ENCODE measurements at regions not wholly inside any gene's neighbourhood (a gene's known extent, or its start where the extent isn't known, plus 50 kb on each side); places are given as distances from the start of the nearest gene placed in this dataset.

GRCh38 chr6:44059359-44060346, 67.6 kb downstream of the MRPL14 start:
- H3K79me2 ChIP-seq (ENCODE audit: control insufficient read depth, insufficient read depth, low read length), result no peaks in the 10 kb centered on the region
- H3K4me3 ChIP-seq, result no peak overlapping the region
- ATAC-seq (no peak), DNase-seq (ENCODE audit: extremely low read depth in 1 of 4, low spot score in 3 of 4) (peak in 1 of 4 experiments; percentile 69), FAIRE-seq (no peak)
- H3K9me1 ChIP-seq (ENCODE audit: control insufficient read depth, insufficient read depth, low read length), result no peaks in the 10 kb centered on the region
- peak overlapping the region; percentile 97 for H3K27ac ChIP-seq (ENCODE audit: extremely low read depth, low read depth, low read length)
- WGBS (ENCODE audit: insufficient coverage, low coverage, missing lambda C conversion rate), result 49% methylated on average over 7 of the region's 7 CpGs
- peaks cover 57 to 65% of the 10 kb centered on the region in 2 experiments for H3K4me1 ChIP-seq (replicated peaks in 1 of 2; ENCODE audit: control insufficient read depth in 2 of 2, insufficient read depth in 2 of 2, low read length in 2 of 2)
- peak overlapping the region; percentile 73 to 93 for H3K9ac ChIP-seq (ENCODE audit: insufficient read depth in 1 of 2, low read depth in 2 of 2, low read length in 2 of 2)
- H3K9me3 ChIP-seq (replicated peaks; ENCODE audit: control insufficient read depth, insufficient read depth, low read depth, low read length), result peaks cover 15% of the 10 kb centered on the region
- intact Hi-C loops (cut with micrococcal nuclease) (loop anchor here (1.0 to 5.0 kb wide), 4 partner anchors 15 to 59 kb away; no protein-coding TSS in a partner anchor), in situ Hi-C loops (cut with MboI) (loop anchor here (5.0 kb wide), 1 partner anchor 287 kb away; the partner anchor contains the start of gene VEGFA)
- ChIA-PET CTCF (ENCODE audit: low intra/inter-chr PET ratio) (no interaction called here), POLR2A (interaction anchor here (0.6 to 2.5 kb wide), 11 partner anchors 9 to 430 kb away, joined by 3 to 16 read pairs (median 4); partner anchors contain the start of gene GTPBP2)
- no peaks in the 10 kb centered on the region; the same call in 2 of the 3 replicates for H3K36me3 ChIP-seq (ENCODE audit: control insufficient read depth, insufficient read depth, low read length)
- H2AFZ ChIP-seq (ENCODE audit: low read depth, low read length), result peak overlapping the region; percentile 90
- no TSS peak for BruUV-seq (replicated peaks)
- H3K4me2 ChIP-seq (ENCODE audit: insufficient read depth, low read length), result peak overlapping the region; percentile 81
- H3K27me3 ChIP-seq (ENCODE audit: control insufficient read depth in 2 of 2, insufficient read depth in 2 of 2, low read length in 2 of 2), result no peaks in the 10 kb centered on the region
- H4K20me1 ChIP-seq (replicated peaks; ENCODE audit: control insufficient read depth, insufficient read depth, low read length), result no peaks in the 10 kb centered on the region
- TF ChIP-seq ZBTB33 (CRISPR knock-in tag; IDR thresholded peaks at IDR 0.05) (peak; percentile 9; the same call in 1 of the 2 replicates), POLR3G (IDR thresholded peaks at IDR 0.05; ENCODE audit: extremely low read depth, insufficient read length, insufficient replicate concordance) (no peak), CSDE1 (IDR thresholded peaks at IDR 0.05) (no peak), EP300 (IDR thresholded peaks at IDR 0.05; ENCODE audit: low read length) (peak; percentile 16; the same call in 1 of the 2 replicates), CBX5 (IDR thresholded peaks at IDR 0.05; ENCODE audit: borderline replicate concordance, low read depth) (peak; percentile 80; the same call in 1 of the 2 replicates), ZNF431 (CRISPR knock-in tag; IDR thresholded peaks at IDR 0.05) (0 out of 2 replicates have a peak, but pooled peaks have one; percentile 7), SPI1 (IDR thresholded peaks at IDR 0.05; ENCODE audit: borderline replicate concordance, low read depth, low read length) (0 out of 2 replicates have a peak, but pooled peaks have one; percentile 4), SMARCA5 (IDR thresholded peaks at IDR 0.05) (peak; percentile 74), ZNF445 (CRISPR knock-in tag; IDR thresholded peaks at IDR 0.05; ENCODE audit: low read depth) (no peak), ADNP (tag; IDR thresholded peaks at IDR 0.05) (peak; percentile 74), ELK3 (CRISPR knock-in tag; IDR thresholded peaks at IDR 0.05) (no peak), ATF7 (IDR thresholded peaks at IDR 0.05) (no peak), FOXP1 (CRISPR knock-in tag; IDR thresholded peaks at IDR 0.05) (peak; percentile 54; the same call in 1 of the 2 replicates), TCF3 (CRISPR knock-in tag; IDR thresholded peaks at IDR 0.05) (0 out of 2 replicates have a peak, but pooled peaks have one; percentile 6), KDM1A (IDR thresholded peaks at IDR 0.05) (peak in 1 of 2 experiments; percentile 40; a peak in 2 of 4 replicates), ZNF239 (CRISPR knock-in tag; IDR thresholded peaks at IDR 0.05) (peak; percentile 5; the same call in 1 of the 2 replicates), ID3 (CRISPR knock-in tag; IDR thresholded peaks at IDR 0.05) (no peak), ID3 (tag; IDR thresholded peaks at IDR 0.05) (peak; percentile 64; the same call in 1 of the 2 replicates)

All from K562 (cell line).